Loucy (cell line): ENCODE measurements at regions not wholly inside any gene's neighbourhood (a gene's known extent, or its start where the extent isn't known, plus 50 kb on each side); places are given as distances from the start of the nearest gene placed in this dataset.

Experiments used
- H2AFZ ChIP-seq: fragments of 200-600 bp; sonication (generic); 2 replicates; pipeline ENCODE4 v1.6.0; 2016; ENCODE audit warnings: antibody characterized with exemption, mild to moderate bottlenecking, low read length, moderate library complexity
- H3F3A ChIP-seq: fragments of 200-600 bp; 2 replicates; pipeline ENCODE4 v1.6.0; 2016; ENCODE audit warnings: antibody characterized with exemption, low read depth, mild to moderate bottlenecking
- H3K27me3 ChIP-seq: fragments of 200-600 bp; sonication (generic); 2 replicates; pipeline ENCODE4 v1.6.1; 2014; ENCODE audit warnings: low read length, mild to moderate bottlenecking; ENCODE audit not compliant: insufficient read depth, poor library complexity, severe bottlenecking
- H3K36me3 ChIP-seq: fragments of 200-600 bp; sonication (generic); 2 replicates; pipeline ENCODE4 v1.6.1; 2016; ENCODE audit warnings: low read length; ENCODE audit not compliant: insufficient read depth
- H3K4me1 ChIP-seq: fragments of 200-600 bp; sonication (generic); 2 replicates; pipeline ENCODE4 v1.5.1; 2014; ENCODE audit warnings: low read length, mild to moderate bottlenecking; ENCODE audit not compliant: insufficient read depth, poor library complexity, severe bottlenecking
- H3K4me2 ChIP-seq: fragments of 200-600 bp; sonication (generic); 2 replicates; pipeline ENCODE4 v1.6.0; 2014; ENCODE audit warnings: antibody characterized with exemption, low read length, low read depth, mild to moderate bottlenecking; ENCODE audit not compliant: poor library complexity, severe bottlenecking
- H3K4me3 ChIP-seq: fragments of 200-600 bp; sonication (generic); 2 replicates; pipeline ENCODE4 v1.5.1; 2014; ENCODE audit warnings: low read length, mild to moderate bottlenecking, mixed read lengths; ENCODE audit not compliant: poor library complexity, severe bottlenecking
- H3K79me2 ChIP-seq: fragments of 200-600 bp; sonication (generic); 2 replicates; pipeline ENCODE4 v1.6.1; 2014; ENCODE audit warnings: low read length; ENCODE audit not compliant: insufficient read depth
- H3K9ac ChIP-seq: fragments of 200-600 bp; sonication (generic); 2 replicates; pipeline ENCODE4 v1.6.0; 2014; ENCODE audit warnings: mild to moderate bottlenecking, low read depth, low read length, moderate library complexity; ENCODE audit not compliant: poor library complexity, severe bottlenecking
- H3K9me2 ChIP-seq: fragments of 200-600 bp; sonication (generic); replicated peaks from 2 replicates; pipeline ENCODE4 v1.6.1; 2016; ENCODE audit warnings: low read depth, low read length, mixed read lengths
- H3K9me3 ChIP-seq: fragments of 200-600 bp; sonication (generic); 2 replicates; pipeline ENCODE4 v1.6.1; 2014; ENCODE audit warnings: mild to moderate bottlenecking, antibody characterized with exemption, low read length, low read depth; ENCODE audit not compliant: insufficient read depth
- H4K20me1 ChIP-seq: fragments of 200-600 bp; sonication (generic); 2 replicates; pipeline ENCODE4 v1.6.0; 2014; ENCODE audit warnings: antibody characterized with exemption, low read length, mild to moderate bottlenecking; ENCODE audit not compliant: insufficient read depth, poor library complexity, severe bottlenecking
- EZH2phosphoT487 ChIP-seq: fragments of 200-600 bp; IDR thresholded peaks from 2 replicates; pipeline ENCODE4 v1.6.1; 2018; ENCODE audit warnings: antibody characterized with exemption, mild to moderate bottlenecking, moderate library complexity, borderline replicate concordance
- TF ChIP-seq, protein P1 (sequence below): fragments of 200-600 bp; sonication (generic); conservative IDR thresholded peaks from 2 replicates; pipeline ENCODE4 v1.5.1; 2014; ENCODE audit warnings: mild to moderate bottlenecking, antibody characterized with exemption, low read length

DNA sequence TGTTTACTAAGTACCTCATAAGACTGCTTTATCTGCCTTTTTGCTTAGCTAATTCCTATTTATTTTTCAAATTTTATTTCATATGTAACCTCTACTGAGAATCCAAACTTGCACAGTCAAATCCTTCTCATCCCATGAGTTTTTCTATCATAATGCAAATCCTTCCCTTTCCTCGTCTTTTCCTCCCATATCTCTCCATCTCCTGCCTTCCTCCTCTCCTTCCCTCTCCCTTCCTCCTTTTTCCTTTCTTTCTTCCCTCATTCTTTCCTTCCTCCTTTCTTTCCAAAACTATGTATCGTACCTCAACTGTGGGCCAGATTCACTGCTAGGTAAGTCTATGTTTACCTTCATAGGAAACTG lies 201.4 kb upstream of the TMTC4 start:
- H3F3A ChIP-seq, result no peaks in the 10 kb centered on the region
- H3K9me2 ChIP-seq, result no peaks in the 10 kb centered on the region
- H3K79me2 ChIP-seq, result no peaks in the 10 kb centered on the region
- no peaks in the 10 kb centered on the region for H3K27me3 ChIP-seq
- H3K4me3 ChIP-seq, result no peak overlapping the region
- no peak for TF ChIP-seq EZH2phosphoT487
- TF ChIP-seq, protein P1, sequence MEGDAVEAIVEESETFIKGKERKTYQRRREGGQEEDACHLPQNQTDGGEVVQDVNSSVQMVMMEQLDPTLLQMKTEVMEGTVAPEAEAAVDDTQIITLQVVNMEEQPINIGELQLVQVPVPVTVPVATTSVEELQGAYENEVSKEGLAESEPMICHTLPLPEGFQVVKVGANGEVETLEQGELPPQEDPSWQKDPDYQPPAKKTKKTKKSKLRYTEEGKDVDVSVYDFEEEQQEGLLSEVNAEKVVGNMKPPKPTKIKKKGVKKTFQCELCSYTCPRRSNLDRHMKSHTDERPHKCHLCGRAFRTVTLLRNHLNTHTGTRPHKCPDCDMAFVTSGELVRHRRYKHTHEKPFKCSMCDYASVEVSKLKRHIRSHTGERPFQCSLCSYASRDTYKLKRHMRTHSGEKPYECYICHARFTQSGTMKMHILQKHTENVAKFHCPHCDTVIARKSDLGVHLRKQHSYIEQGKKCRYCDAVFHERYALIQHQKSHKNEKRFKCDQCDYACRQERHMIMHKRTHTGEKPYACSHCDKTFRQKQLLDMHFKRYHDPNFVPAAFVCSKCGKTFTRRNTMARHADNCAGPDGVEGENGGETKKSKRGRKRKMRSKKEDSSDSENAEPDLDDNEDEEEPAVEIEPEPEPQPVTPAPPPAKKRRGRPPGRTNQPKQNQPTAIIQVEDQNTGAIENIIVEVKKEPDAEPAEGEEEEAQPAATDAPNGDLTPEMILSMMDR, result no peak
- H3K9ac ChIP-seq, result no peak overlapping the region
- no peaks in the 10 kb centered on the region for H4K20me1 ChIP-seq
- H2AFZ ChIP-seq, result no peak overlapping the region
- no peaks in the 10 kb centered on the region for H3K36me3 ChIP-seq
- peak overlapping the region; percentile 21 for H3K4me2 ChIP-seq
- H3K4me1 ChIP-seq, result peaks cover 4% of the 10 kb centered on the region
- no peaks in the 10 kb centered on the region for H3K9me3 ChIP-seq

DNA sequence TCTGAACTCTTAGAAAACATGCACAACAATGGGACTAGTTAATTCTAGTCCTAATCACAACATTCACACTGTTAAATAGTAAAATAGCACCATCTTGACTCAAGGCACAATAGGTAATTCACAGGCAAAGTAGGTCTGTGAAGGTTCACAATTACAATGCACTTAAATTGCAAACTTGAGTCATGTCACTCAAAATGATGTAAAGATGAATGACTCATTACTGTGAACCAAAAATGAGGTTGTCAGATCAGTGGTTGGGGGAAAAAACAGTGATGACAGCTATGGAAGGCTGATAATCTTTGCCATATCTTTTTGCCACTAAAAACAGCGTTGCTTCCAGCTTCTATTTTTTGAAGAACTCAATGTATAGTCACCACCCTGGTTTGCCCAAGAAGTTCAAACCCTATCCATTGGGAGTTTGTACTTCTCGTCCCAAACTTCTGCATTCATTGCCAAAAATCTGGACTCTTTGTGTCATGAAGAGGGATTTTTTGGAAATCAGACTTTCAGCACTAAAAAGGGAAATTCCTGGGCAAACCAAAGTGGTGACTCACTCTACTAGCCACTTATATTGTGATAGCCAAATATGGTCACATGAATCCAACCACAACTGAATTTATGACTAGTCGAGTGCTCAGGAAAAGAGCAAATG lies 200.9 kb upstream of the TMTC4 start:
- Histone ChIP-seq H3K4me2 (peak overlapping the region; percentile 21), H3K36me3 (no peaks in the 10 kb centered on the region), H3K9me3 (no peaks in the 10 kb centered on the region), H3K4me3 (no peak overlapping the region), H3F3A (no peaks in the 10 kb centered on the region), H2AFZ (no peak overlapping the region), H3K9ac (no peak overlapping the region), H3K4me1 (peaks cover 4% of the 10 kb centered on the region), H3K27me3 (no peaks in the 10 kb centered on the region), H3K79me2 (no peaks in the 10 kb centered on the region), H3K9me2 (no peaks in the 10 kb centered on the region), H4K20me1 (no peaks in the 10 kb centered on the region)
- TF ChIP-seq, protein P1, result no peak
- TF ChIP-seq EZH2phosphoT487, result no peak

DNA sequence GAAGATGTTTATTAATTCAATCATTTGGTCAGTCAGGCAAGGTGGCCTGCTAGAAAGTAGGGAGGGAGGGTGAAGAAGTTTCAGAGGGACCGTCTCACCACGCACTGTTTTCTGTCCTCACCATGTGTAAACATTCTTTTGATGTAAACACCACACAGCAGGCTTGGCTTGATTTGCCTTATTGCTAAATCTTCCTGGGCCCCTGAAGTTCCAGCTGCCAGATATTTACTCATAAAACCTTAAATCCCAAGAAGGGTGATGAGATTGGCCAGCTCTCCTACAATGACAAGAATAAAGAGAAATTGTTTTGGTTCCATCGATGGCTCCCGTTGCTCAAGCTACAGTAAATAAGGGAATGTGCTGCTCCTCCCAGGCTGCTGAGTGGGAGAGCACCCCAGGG lies 198.2 kb upstream of the TMTC4 start:
- no peak overlapping the region for H3K9ac ChIP-seq
- no peaks in the 10 kb centered on the region for H3K79me2 ChIP-seq
- TF ChIP-seq, protein P1, result no peak
- no peak for TF ChIP-seq EZH2phosphoT487
- no peaks in the 10 kb centered on the region for H3F3A ChIP-seq
- peaks cover 2% of the 10 kb centered on the region; the same call in 1 of the 2 replicates for H3K9me3 ChIP-seq
- H3K4me1 ChIP-seq, result peaks cover 4% of the 10 kb centered on the region
- H2AFZ ChIP-seq, result no peak overlapping the region
- H3K27me3 ChIP-seq, result no peaks in the 10 kb centered on the region
- H3K9me2 ChIP-seq, result no peaks in the 10 kb centered on the region
- no peak overlapping the region for H3K4me2 ChIP-seq
- H3K4me3 ChIP-seq, result no peak overlapping the region
- H3K36me3 ChIP-seq, result no peaks in the 10 kb centered on the region
- H4K20me1 ChIP-seq, result no peaks in the 10 kb centered on the region
